OCI-LY1 (cell line): ENCODE measurements at regions not wholly inside any gene's neighbourhood (a gene's known extent, or its start where the extent isn't known, plus 50 kb on each side); places are given as distances from the start of the nearest gene placed in this dataset.

Experiments
- EZH2 ChIP-seq: fragments of 200-600 bp; sonication (generic), shearing (Covaris generic); IDR thresholded peaks from 2 replicates; pipeline ENCODE4 v1.8.0; 2017; ENCODE audit warnings: borderline replicate concordance, mixed run types, mild to moderate bottlenecking, antibody characterized with exemption, low read length, moderate library complexity, mixed read lengths
- TF ChIP-seq, protein P1 (sequence below): fragments of 200-600 bp; sonication (generic), shearing (Covaris generic); IDR thresholded peaks from 2 replicates; pipeline ENCODE4 v1.5.1; 2017; ENCODE audit warnings: mild to moderate bottlenecking, antibody characterized with exemption, low read length, moderate library complexity, mixed read lengths

DNA sequence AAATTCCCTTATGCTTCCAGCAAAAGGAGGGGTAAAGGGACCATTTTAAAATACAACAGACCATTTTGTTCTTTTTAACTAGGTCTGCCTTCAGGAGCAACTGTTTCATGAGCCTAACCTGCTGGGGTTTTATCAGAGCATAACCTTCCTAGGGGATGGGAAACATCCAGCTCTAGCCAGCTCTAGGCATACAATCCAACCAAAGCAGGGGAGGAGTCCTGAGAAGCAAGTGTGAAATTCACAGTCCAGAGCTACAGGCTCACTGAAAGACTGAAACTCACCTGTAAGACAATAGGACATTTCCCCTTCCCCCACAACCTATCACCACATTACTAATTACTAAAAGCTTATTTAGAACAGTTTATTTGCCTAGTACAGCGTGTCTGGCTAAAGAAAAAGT is 1296.6 kb upstream of the DDX18 start:
- TF ChIP-seq, protein P1, sequence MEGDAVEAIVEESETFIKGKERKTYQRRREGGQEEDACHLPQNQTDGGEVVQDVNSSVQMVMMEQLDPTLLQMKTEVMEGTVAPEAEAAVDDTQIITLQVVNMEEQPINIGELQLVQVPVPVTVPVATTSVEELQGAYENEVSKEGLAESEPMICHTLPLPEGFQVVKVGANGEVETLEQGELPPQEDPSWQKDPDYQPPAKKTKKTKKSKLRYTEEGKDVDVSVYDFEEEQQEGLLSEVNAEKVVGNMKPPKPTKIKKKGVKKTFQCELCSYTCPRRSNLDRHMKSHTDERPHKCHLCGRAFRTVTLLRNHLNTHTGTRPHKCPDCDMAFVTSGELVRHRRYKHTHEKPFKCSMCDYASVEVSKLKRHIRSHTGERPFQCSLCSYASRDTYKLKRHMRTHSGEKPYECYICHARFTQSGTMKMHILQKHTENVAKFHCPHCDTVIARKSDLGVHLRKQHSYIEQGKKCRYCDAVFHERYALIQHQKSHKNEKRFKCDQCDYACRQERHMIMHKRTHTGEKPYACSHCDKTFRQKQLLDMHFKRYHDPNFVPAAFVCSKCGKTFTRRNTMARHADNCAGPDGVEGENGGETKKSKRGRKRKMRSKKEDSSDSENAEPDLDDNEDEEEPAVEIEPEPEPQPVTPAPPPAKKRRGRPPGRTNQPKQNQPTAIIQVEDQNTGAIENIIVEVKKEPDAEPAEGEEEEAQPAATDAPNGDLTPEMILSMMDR, result no peak
- TF ChIP-seq EZH2, result no peak
